Endothelial cell of umbilical vein (primary cell): ENCODE measurements at regions not wholly inside any gene's neighbourhood (a gene's known extent, or its start where the extent isn't known, plus 50 kb on each side); places are given as distances from the start of the nearest gene placed in this dataset.

Experiments used
- BruUV-seq: library from RNA; stranded (reverse); fragments of 400-500 nt; replicated peaks from 2 replicates; lab custom pipeline; 2021; lab: Mats Ljungman, UMichigan
- CTCF ChIA-PET: fragments of 300-600, 350-600 bp; sonication (Branson Sonifier 250); formaldehyde crosslinking; loops from one replicate; lab custom pipeline; 2021; ENCODE audit warnings: antibody characterized with exemption, inconsistent platforms; lab: Charles Lee
- POLR2A ChIA-PET: fragments of 300-600, 350-600 bp; sonication (Branson Sonifier 250); formaldehyde crosslinking; loops from one replicate; lab custom pipeline; 2021; ENCODE audit warnings: antibody characterized with exemption, inconsistent platforms; lab: Charles Lee
- DNase-seq: peaks from one replicate; pipeline ENCODE4 v3.0.0-alpha.2; 2011; ENCODE audit warnings: low read depth, low spot score
- FAIRE-seq: peaks from 2 replicates; lab custom pipeline; 2011; peaks lifted over from hg19 to GRCh38; lab: Jason Lieb, UNC
- H2AFZ ChIP-seq: 2 replicates; pipeline ENCODE4 v1.6.0; 2012; ENCODE audit warnings: low read depth, low read length, control low read depth, inconsistent platforms
- H3K27ac ChIP-seq: 2 replicates; pipeline ENCODE4 v1.5.1; 2011; ENCODE audit warnings: low read depth, mild to moderate bottlenecking, control low read depth, low read length, moderate library complexity; ENCODE audit not compliant: insufficient read depth
- H3K27me3 ChIP-seq, 2 experiments: 2 replicates each; pipeline versions ENCODE4 v1.6.0 to v1.6.1; 2011; ENCODE audit warnings: low read length in 2 of 2, mixed read lengths in 1 of 2; ENCODE audit not compliant: control insufficient read depth in 2 of 2, insufficient read depth in 2 of 2
- H3K36me3 ChIP-seq, 2 experiments: 2 replicates in 1 of 2; 3 replicates in 1 of 2; pipeline ENCODE4 v1.5.1; 2011; ENCODE audit warnings: low read length in 2 of 2, mild to moderate bottlenecking in 1 of 2, moderate library complexity in 1 of 2; ENCODE audit not compliant: control insufficient read depth in 2 of 2, insufficient read depth in 2 of 2; ENCODE audit errors: extremely low read depth in 1 of 2
- H3K4me1 ChIP-seq: 3 replicates; pipeline ENCODE4 v1.5.1; 2011; ENCODE audit warnings: mild to moderate bottlenecking, low read length; ENCODE audit not compliant: control insufficient read depth, insufficient read depth; ENCODE audit errors: extremely low read depth
- H3K4me2 ChIP-seq: 2 replicates; pipeline ENCODE4 v1.6.1; 2011; ENCODE audit warnings: low read length, control low read depth, mixed read lengths; ENCODE audit not compliant: insufficient read depth
- H3K4me3 ChIP-seq, 3 experiments: fragments of 200-600 bp in 1 of 3; sonication (generic), shearing (Covaris generic) in 1 of 3; replicated peaks in 1 of 3; 2 replicates each; pipeline ENCODE4 v1.5.1; 2011 to 2016; ENCODE audit warnings: control low read depth in 3 of 3, low read length in 3 of 3, mild to moderate bottlenecking in 2 of 3, inconsistent platforms in 1 of 3, low read depth in 1 of 3, moderate library complexity in 1 of 3; ENCODE audit not compliant: insufficient read depth in 1 of 3
- H3K79me2 ChIP-seq: 2 replicates; pipeline ENCODE4 v1.6.0; 2012; ENCODE audit warnings: low read length, inconsistent platforms; ENCODE audit not compliant: control insufficient read depth, insufficient read depth
- H3K9ac ChIP-seq: replicated peaks from 2 replicates; pipeline ENCODE3; 2011; ENCODE audit warnings: low read length, control low read depth; ENCODE audit not compliant: insufficient read depth; ENCODE audit errors: extremely low read depth
- H3K9me1 ChIP-seq: replicated peaks from 3 replicates; pipeline ENCODE4 v1.6.0; 2011; ENCODE audit warnings: mild to moderate bottlenecking, low read length; ENCODE audit not compliant: control insufficient read depth, insufficient read depth; ENCODE audit errors: extremely low read depth
- H3K9me3 ChIP-seq: replicated peaks from 2 replicates; pipeline ENCODE4 v1.5.1; 2012; ENCODE audit warnings: low read length, inconsistent platforms; ENCODE audit not compliant: control insufficient read depth, insufficient read depth
- H4K20me1 ChIP-seq: replicated peaks from 2 replicates; pipeline ENCODE3; 2011; ENCODE audit warnings: mild to moderate bottlenecking, low read length; ENCODE audit not compliant: control insufficient read depth, insufficient read depth; ENCODE audit errors: extremely low read depth
- CTCF ChIP-seq, 2 donors: IDR thresholded peaks; 1 replicate in 1 of 2; 2 replicates in 1 of 2; pipeline ENCODE4 v1.5.1; 2011; ENCODE audit warnings: low read length in 2 of 2, mild to moderate bottlenecking in 2 of 2, moderate library complexity in 2 of 2, control low read depth in 1 of 2, inconsistent platforms in 1 of 2, low read depth in 1 of 2; ENCODE audit not compliant: insufficient read depth in 1 of 2; ENCODE audit errors: extremely low read depth in 1 of 2
- EZH2 ChIP-seq: IDR thresholded peaks from 2 replicates; pipeline ENCODE4 v1.6.1; 2012; ENCODE audit warnings: borderline replicate concordance, low read depth, mild to moderate bottlenecking, moderate library complexity, low read length, inconsistent platforms; ENCODE audit not compliant: severe bottlenecking
- FOS ChIP-seq: IDR thresholded peaks from 2 replicates; pipeline ENCODE4 v1.6.1; 2011; ENCODE audit warnings: mild to moderate bottlenecking, low read length, moderate library complexity, borderline replicate concordance; ENCODE audit not compliant: insufficient read depth
- GATA2 ChIP-seq: IDR thresholded peaks from 2 replicates; pipeline ENCODE4 v1.7.0; 2011; ENCODE audit warnings: low read depth, mild to moderate bottlenecking, moderate library complexity, mixed read lengths, low read length; ENCODE audit not compliant: insufficient read length, insufficient read depth
- JUN ChIP-seq: IDR thresholded peaks from 2 replicates; pipeline ENCODE4 v1.6.1; 2011; ENCODE audit warnings: borderline replicate concordance, low read depth; ENCODE audit not compliant: insufficient read length, insufficient read depth
- MAX ChIP-seq: IDR thresholded peaks from 2 replicates; pipeline ENCODE4 v1.6.1; 2011; ENCODE audit not compliant: insufficient read depth, insufficient read length
- MYC ChIP-seq: IDR thresholded peaks from one replicate; pipeline ENCODE4 v1.6.1; 2011; ENCODE audit warnings: mild to moderate bottlenecking, low read depth, low read length
- POLR2A ChIP-seq: IDR thresholded peaks from 2 replicates; pipeline ENCODE4 v1.6.1; 2012; ENCODE audit warnings: low read depth, mild to moderate bottlenecking, control low read depth, low read length
- POLR2AphosphoS5 ChIP-seq: IDR thresholded peaks from 2 replicates; pipeline ENCODE4 v1.6.1; 2012; ENCODE audit warnings: low read depth, mild to moderate bottlenecking, control low read depth, low read length, moderate library complexity; ENCODE audit not compliant: insufficient read depth
- dilution Hi-C: fragments of 300-500 bp; cut with MboI; formaldehyde crosslinking; loops from one replicate; pipeline ENCODE4 v1.15.0; 2019; ENCODE audit warnings: low sequenced_read_pairs; ENCODE audit not compliant: extremely low pct_ligation_motif_present
- intact Hi-C: fragments of 100-400 bp; cut with micrococcal nuclease; formaldehyde crosslinking; loops from one replicate; pipeline ENCODE4 v1.10.0; 2022

GRCh38 chr12:28941248-28941647 lies 207.8 kb upstream of the FAR2 start:
- Histone ChIP-seq H3K9me1 (no peaks in the 10 kb centered on the region), H3K27me3 (no peaks in the 10 kb centered on the region), H3K9me3 (no peaks in the 10 kb centered on the region), H3K27ac (no peak overlapping the region), H2AFZ (no peak overlapping the region), H3K9ac (no peak overlapping the region), H3K4me1 (peaks cover 32% of the 10 kb centered on the region), H4K20me1 (no peaks in the 10 kb centered on the region), H3K4me3 (no peak overlapping the region), H3K36me3 (no peaks in the 10 kb centered on the region), H3K4me2 (no peak overlapping the region), H3K79me2 (no peaks in the 10 kb centered on the region)
- no TSS peak for BruUV-seq
- no peak for TF ChIP-seq POLR2A
- no peak for TF ChIP-seq EZH2
- CTCF ChIA-PET, result interaction anchor here (1.6 kb wide), 1 partner anchor 22 kb away, joined by 4 read pairs; no protein-coding TSS in a partner anchor
- dilution Hi-C loops, result no loop called here
- FAIRE-seq, result no peak
- DNase-seq, result no peak
- intact Hi-C loops, result no loop called here
- POLR2A ChIA-PET, result no interaction called here

GRCh38 chr12:28946361-28946760 lies 202.7 kb upstream of the FAR2 start:
- FAIRE-seq (no peak), DNase-seq (no peak)
- H3K27ac ChIP-seq, result no peak overlapping the region
- H3K4me1 ChIP-seq, result peaks cover 11% of the 10 kb centered on the region
- no peak overlapping the region for H3K9ac ChIP-seq
- H3K79me2 ChIP-seq, result no peaks in the 10 kb centered on the region
- H3K4me3 ChIP-seq, result no peak overlapping the region
- POLR2A ChIA-PET, result no interaction called here
- BruUV-seq, result no TSS peak
- H3K27me3 ChIP-seq, result no peaks in the 10 kb centered on the region
- H3K9me3 ChIP-seq, result no peaks in the 10 kb centered on the region
- CTCF ChIA-PET, result interaction anchor here (1.6 kb wide), 1 partner anchor 16 kb away, joined by 3 read pairs; no protein-coding TSS in a partner anchor
- no peaks in the 10 kb centered on the region for H3K36me3 ChIP-seq
- no peak for TF ChIP-seq EZH2
- no peak for TF ChIP-seq GATA2
- no peak for TF ChIP-seq FOS
- TF ChIP-seq MAX, result no peak
- no peak for TF ChIP-seq CTCF (IDR thresholded peaks at IDR 0.05; ENCODE audit: extremely low read depth in 1 of 2, insufficient read depth in 1 of 2, low read depth in 1 of 2, low read length in 2 of 2)
- TF ChIP-seq MYC, result no peak
- TF ChIP-seq POLR2A, result no peak
- no peak for TF ChIP-seq JUN
- TF ChIP-seq POLR2AphosphoS5, result no peak
- H4K20me1 ChIP-seq, result no peaks in the 10 kb centered on the region
- dilution Hi-C loops, result no loop called here
- H2AFZ ChIP-seq, result no peak overlapping the region
- no peaks in the 10 kb centered on the region for H3K9me1 ChIP-seq
- no peak overlapping the region for H3K4me2 ChIP-seq
- intact Hi-C loops, result no loop called here
